GM12878 (cell line): ENCODE measurements at regions not wholly inside any gene's neighbourhood (a gene's known extent, or its start where the extent isn't known, plus 50 kb on each side); places are given as distances from the start of the nearest gene placed in this dataset.

ENCODE experiments used
- ETV6 ChIP-seq, 2 experiments: fragments of 450-650 bp in 1 of 2; IDR thresholded peaks in 1 of 2; conservative IDR thresholded peaks in 1 of 2; 2 replicates each; pipeline ENCODE4 v1.6.1; 2014; ENCODE audit warnings: antibody characterized with exemption in 1 of 2, borderline replicate concordance in 1 of 2, low read depth in 1 of 2, mild to moderate bottlenecking in 1 of 2, moderate library complexity in 1 of 2
- JUNB ChIP-seq: IDR thresholded peaks from 2 replicates; pipeline ENCODE4 v1.6.1; 2016; ENCODE audit warnings: antibody characterized with exemption, mild to moderate bottlenecking
- NFYB ChIP-seq: IDR thresholded peaks from 2 replicates; pipeline ENCODE4 v1.6.1; 2011; ENCODE audit warnings: low read depth, mild to moderate bottlenecking, low read length, improper control_type of control experiment, moderate library complexity; ENCODE audit not compliant: insufficient read depth
- RELA ChIP-seq: fragments of 450-650 bp; IDR thresholded peaks from 2 replicates; pipeline ENCODE4 v1.8.0; 2014; ENCODE audit warnings: borderline replicate concordance; ENCODE audit not compliant: partially characterized antibody
- SRF ChIP-seq, 2 experiments: IDR thresholded peaks; 2 replicates each; pipeline ENCODE4 v1.6.1; 2011; ENCODE audit warnings: low read depth in 2 of 2, low read length in 2 of 2, mild to moderate bottlenecking in 1 of 2, moderate library complexity in 1 of 2
- TCF7 ChIP-seq: IDR thresholded peaks from 2 replicates; pipeline ENCODE4 v1.6.1; 2014; ENCODE audit warnings: antibody characterized with exemption, borderline replicate concordance
- TF ChIP-seq, protein P1 (sequence below): IDR thresholded peaks from 2 replicates; pipeline ENCODE4 v1.6.1; 2012; ENCODE audit warnings: improper control_type of control experiment, low read depth, low read length; ENCODE audit not compliant: insufficient replicate concordance
- TF ChIP-seq, protein P2 (sequence below): fragments of 450-650 bp; IDR thresholded peaks from 2 replicates; pipeline ENCODE4 v1.6.1; 2016; ENCODE audit warnings: mild to moderate bottlenecking, moderate library complexity, borderline replicate concordance
- TF ChIP-seq, protein P3 (sequence below): fragments of 450-650 bp; IDR thresholded peaks from 2 replicates; pipeline ENCODE4 v1.6.1; 2017; ENCODE audit warnings: mild to moderate bottlenecking, moderate library complexity
- TF ChIP-seq, protein P4 (sequence below): fragments of 450-650 bp; conservative IDR thresholded peaks from 2 replicates; pipeline ENCODE4 v1.6.1; 2017; ENCODE audit warnings: mild to moderate bottlenecking, moderate library complexity

DNA sequence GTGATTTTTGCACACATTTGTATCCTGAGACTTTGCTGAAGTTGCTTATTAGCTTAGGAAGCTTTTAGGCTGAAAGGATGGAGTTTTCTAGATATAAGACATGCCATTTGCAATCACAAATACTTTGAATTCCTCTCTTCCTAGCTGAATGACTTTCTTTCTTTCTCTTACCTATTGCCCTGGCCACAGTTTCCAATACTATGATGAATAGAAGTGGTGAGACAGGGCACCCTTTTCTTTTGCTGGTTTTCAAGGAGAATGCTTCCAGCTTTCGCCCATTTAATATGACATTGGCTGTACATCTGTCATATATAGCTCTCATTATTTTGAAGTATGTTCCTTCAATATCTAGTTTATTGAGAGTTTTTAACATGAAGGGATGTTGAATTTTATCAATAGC lies 409.6 kb upstream of the EPHA7 start (continued):
- TF ChIP-seq, protein P1, sequence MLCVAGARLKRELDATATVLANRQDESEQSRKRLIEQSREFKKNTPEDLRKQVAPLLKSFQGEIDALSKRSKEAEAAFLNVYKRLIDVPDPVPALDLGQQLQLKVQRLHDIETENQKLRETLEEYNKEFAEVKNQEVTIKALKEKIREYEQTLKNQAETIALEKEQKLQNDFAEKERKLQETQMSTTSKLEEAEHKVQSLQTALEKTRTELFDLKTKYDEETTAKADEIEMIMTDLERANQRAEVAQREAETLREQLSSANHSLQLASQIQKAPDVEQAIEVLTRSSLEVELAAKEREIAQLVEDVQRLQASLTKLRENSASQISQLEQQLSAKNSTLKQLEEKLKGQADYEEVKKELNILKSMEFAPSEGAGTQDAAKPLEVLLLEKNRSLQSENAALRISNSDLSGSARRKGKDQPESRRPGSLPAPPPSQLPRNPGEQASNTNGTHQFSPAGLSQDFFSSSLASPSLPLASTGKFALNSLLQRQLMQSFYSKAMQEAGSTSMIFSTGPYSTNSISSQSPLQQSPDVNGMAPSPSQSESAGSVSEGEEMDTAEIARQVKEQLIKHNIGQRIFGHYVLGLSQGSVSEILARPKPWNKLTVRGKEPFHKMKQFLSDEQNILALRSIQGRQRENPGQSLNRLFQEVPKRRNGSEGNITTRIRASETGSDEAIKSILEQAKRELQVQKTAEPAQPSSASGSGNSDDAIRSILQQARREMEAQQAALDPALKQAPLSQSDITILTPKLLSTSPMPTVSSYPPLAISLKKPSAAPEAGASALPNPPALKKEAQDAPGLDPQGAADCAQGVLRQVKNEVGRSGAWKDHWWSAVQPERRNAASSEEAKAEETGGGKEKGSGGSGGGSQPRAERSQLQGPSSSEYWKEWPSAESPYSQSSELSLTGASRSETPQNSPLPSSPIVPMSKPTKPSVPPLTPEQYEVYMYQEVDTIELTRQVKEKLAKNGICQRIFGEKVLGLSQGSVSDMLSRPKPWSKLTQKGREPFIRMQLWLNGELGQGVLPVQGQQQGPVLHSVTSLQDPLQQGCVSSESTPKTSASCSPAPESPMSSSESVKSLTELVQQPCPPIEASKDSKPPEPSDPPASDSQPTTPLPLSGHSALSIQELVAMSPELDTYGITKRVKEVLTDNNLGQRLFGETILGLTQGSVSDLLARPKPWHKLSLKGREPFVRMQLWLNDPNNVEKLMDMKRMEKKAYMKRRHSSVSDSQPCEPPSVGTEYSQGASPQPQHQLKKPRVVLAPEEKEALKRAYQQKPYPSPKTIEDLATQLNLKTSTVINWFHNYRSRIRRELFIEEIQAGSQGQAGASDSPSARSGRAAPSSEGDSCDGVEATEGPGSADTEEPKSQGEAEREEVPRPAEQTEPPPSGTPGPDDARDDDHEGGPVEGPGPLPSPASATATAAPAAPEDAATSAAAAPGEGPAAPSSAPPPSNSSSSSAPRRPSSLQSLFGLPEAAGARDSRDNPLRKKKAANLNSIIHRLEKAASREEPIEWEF, result no peak
- TF ChIP-seq JUNB (no peak), SRF (IDR thresholded peaks at IDR 0.05; ENCODE audit: low read depth in 2 of 2, low read length in 2 of 2) (no peak), TCF7 (no peak), ETV6 (conservative IDR thresholded peaks at IDR 0.05 in 1 of 2, IDR thresholded peaks at IDR 0.05 in 1 of 2; ENCODE audit: borderline replicate concordance in 1 of 2, low read depth in 1 of 2) (no peak), NFYB (no peak), RELA (no peak)
- TF ChIP-seq, protein P2, sequence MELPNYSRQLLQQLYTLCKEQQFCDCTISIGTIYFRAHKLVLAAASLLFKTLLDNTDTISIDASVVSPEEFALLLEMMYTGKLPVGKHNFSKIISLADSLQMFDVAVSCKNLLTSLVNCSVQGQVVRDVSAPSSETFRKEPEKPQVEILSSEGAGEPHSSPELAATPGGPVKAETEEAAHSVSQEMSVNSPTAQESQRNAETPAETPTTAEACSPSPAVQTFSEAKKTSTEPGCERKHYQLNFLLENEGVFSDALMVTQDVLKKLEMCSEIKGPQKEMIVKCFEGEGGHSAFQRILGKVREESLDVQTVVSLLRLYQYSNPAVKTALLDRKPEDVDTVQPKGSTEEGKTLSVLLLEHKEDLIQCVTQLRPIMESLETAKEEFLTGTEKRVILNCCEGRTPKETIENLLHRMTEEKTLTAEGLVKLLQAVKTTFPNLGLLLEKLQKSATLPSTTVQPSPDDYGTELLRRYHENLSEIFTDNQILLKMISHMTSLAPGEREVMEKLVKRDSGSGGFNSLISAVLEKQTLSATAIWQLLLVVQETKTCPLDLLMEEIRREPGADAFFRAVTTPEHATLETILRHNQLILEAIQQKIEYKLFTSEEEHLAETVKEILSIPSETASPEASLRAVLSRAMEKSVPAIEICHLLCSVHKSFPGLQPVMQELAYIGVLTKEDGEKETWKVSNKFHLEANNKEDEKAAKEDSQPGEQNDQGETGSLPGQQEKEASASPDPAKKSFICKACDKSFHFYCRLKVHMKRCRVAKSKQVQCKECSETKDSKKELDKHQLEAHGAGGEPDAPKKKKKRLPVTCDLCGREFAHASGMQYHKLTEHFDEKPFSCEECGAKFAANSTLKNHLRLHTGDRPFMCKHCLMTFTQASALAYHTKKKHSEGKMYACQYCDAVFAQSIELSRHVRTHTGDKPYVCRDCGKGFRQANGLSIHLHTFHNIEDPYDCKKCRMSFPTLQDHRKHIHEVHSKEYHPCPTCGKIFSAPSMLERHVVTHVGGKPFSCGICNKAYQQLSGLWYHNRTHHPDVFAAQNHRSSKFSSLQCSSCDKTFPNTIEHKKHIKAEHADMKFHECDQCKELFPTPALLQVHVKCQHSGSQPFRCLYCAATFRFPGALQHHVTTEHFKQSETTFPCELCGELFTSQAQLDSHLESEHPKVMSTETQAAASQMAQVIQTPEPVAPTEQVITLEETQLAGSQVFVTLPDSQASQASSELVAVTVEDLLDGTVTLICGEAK, result no peak
- TF ChIP-seq, protein P3, sequence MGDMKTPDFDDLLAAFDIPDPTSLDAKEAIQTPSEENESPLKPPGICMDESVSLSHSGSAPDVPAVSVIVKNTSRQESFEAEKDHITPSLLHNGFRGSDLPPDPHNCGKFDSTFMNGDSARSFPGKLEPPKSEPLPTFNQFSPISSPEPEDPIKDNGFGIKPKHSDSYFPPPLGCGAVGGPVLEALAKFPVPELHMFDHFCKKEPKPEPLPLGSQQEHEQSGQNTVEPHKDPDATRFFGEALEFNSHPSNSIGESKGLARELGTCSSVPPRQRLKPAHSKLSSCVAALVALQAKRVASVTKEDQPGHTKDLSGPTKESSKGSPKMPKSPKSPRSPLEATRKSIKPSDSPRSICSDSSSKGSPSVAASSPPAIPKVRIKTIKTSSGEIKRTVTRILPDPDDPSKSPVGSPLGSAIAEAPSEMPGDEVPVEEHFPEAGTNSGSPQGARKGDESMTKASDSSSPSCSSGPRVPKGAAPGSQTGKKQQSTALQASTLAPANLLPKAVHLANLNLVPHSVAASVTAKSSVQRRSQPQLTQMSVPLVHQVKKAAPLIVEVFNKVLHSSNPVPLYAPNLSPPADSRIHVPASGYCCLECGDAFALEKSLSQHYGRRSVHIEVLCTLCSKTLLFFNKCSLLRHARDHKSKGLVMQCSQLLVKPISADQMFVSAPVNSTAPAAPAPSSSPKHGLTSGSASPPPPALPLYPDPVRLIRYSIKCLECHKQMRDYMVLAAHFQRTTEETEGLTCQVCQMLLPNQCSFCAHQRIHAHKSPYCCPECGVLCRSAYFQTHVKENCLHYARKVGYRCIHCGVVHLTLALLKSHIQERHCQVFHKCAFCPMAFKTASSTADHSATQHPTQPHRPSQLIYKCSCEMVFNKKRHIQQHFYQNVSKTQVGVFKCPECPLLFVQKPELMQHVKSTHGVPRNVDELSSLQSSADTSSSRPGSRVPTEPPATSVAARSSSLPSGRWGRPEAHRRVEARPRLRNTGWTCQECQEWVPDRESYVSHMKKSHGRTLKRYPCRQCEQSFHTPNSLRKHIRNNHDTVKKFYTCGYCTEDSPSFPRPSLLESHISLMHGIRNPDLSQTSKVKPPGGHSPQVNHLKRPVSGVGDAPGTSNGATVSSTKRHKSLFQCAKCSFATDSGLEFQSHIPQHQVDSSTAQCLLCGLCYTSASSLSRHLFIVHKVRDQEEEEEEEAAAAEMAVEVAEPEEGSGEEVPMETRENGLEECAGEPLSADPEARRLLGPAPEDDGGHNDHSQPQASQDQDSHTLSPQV, result no peak
- TF ChIP-seq, protein P4, sequence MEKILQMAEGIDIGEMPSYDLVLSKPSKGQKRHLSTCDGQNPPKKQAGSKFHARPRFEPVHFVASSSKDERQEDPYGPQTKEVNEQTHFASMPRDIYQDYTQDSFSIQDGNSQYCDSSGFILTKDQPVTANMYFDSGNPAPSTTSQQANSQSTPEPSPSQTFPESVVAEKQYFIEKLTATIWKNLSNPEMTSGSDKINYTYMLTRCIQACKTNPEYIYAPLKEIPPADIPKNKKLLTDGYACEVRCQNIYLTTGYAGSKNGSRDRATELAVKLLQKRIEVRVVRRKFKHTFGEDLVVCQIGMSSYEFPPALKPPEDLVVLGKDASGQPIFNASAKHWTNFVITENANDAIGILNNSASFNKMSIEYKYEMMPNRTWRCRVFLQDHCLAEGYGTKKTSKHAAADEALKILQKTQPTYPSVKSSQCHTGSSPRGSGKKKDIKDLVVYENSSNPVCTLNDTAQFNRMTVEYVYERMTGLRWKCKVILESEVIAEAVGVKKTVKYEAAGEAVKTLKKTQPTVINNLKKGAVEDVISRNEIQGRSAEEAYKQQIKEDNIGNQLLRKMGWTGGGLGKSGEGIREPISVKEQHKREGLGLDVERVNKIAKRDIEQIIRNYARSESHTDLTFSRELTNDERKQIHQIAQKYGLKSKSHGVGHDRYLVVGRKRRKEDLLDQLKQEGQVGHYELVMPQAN, result no peak
